Astrocyte of the hippocampus (primary cell): ENCODE measurements at regions not wholly inside any gene's neighbourhood (a gene's known extent, or its start where the extent isn't known, plus 50 kb on each side); places are given as distances from the start of the nearest gene placed in this dataset.

ENCODE experiments used
- DNase-seq: peaks from one replicate; pipeline ENCODE4 v3.0.0; 2011; ENCODE audit warnings: low read depth, low spot score

DNA sequence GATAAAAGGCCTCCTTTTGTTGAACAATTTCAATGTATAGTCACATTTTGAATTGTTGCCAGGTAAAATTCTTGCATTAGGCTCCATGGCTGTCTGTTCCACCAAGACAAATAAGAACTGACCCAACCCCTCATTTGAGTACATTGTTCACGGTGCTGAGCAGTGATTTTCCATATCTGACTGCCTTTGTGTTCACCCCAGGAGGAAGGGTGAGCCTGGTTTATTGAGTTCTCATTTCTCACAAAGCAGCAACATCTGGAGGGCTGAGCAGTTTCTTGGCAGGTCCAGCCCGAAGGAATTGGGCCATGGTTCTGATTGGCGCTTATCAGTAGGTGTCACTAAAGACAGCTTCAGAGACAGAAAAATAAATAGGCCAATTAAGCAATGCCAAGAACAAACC is 149.1 kb downstream of the BMP4 start:
- no peak for DNase-seq

DNA sequence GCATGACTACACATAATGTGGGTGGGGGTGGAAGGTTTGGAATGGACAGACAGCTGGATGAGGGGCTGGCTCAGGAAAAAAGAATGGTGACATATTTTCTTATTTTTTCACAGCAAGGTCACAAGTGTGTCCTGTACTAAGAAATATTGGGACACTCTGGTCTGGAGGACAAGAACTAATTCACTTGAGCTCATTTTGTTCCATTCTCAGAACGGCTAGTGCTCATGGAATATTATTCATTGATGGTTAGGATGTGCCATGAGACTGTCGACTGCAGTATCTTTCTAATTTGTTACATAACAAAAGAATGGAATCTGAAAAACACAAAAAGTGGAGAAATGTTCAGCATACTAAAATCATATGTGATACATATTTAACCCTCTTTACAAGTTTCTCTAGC is 149.5 kb downstream of the BMP4 start:
- DNase-seq: no peak

DNA sequence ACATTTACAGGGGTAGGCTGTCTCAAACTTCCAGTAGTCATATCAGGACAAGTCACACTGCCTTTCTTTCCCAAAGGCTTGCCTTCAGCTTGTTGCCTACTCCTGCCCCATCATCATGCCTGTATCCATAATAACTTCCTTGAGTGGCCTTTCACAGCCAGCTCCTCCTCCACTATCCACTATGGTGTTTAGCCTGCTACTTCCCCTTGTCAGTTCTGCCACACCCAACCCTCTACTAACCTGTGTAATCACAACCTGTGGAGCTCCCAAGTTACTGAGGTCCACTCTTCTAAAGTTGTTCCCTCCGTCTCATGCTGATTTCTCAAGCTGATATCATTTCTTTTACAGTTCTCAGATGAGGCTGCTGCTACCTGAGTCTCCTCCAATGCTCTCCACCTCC is 159.9 kb downstream of the BMP4 start:
- no peak for DNase-seq

DNA sequence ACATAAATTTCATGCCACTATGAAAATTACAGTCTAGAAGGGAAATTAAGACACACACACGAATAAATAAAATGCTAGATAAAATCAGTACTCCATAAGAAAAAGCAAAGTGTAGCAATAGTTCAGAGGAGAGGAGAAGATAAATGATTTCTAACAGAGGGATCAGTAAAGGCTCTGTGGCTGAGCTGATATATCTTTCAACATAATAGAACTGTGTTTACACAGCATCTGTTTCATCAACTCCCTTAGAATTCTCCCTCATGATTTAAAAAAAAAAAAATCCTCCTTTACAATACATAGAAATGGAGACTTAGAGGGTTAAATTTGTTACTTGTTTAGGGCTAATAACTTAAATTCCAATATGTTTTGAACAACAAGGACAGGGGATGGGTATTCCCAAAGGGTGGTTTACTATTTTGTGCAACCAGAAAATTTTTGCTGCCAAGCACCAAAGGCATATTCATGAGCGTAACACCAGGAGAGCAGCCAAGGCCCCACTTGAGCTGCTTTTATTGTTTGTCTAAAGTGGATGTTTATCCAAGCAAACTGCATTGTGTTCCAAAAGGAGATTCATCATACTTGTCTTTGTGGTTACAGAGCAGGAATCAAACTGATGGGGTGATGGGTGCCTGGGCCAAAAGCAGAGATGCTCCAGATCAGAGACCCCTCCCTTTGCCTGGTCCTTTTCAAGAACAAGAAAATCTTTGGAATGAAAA is 162.7 kb downstream of the BMP4 start:
- peak; percentile 72 for DNase-seq

DNA sequence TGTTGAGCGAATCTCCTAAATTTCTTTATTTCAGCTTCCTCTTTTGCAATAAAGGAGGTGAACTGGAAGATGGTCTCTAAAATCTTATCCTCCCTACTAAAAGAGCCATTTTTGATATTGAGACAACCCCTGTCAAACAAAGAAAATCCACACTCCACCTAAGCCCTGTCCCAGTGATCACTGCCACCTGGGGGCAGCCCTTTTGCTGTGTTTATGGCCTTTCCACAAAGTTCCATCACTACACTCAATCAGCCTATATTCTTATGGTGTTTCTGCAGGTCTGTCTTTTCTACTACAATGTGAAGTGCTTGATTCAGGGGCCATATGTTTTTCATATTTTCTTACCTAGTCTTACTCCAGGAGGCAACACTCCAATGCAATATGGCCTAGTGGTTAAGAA is 163.7 kb downstream of the BMP4 start:
- no peak for DNase-seq

DNA sequence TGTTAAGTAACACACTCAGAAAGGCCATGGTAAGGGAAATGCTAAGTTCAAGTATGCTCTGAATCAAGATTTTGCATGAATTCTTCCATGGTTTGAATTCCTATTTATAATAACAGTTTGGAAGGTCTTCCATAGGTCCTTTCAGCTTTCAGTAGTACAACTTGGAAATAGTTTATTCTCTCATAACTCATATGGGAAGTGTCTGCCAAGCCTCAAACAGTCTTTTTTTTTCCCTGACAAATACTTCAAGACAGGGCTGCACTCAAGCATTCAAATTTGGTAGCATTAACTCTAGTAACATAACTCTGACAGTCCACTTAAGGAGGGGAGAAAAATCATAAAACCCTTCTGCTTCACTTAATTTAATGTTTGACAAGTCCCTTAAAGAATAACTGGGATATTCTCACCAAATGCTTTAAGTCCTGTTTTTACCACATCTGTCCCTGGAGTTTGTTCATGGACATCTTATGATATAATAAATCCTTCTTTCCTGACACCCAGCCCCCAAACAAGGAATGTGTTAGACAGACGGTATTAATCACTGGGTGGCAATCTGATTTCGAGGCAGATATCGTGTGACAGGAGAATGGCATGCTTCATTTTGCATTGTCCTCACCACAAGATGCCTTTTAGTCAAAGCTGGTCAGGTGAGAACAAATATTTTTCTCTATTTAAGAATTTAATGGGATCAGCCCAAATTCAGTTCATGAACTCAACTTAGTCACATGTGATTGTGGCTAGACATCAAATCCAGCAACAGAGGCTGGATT is 165.7 kb downstream of the BMP4 start:
- peak; percentile 11 for DNase-seq

DNA sequence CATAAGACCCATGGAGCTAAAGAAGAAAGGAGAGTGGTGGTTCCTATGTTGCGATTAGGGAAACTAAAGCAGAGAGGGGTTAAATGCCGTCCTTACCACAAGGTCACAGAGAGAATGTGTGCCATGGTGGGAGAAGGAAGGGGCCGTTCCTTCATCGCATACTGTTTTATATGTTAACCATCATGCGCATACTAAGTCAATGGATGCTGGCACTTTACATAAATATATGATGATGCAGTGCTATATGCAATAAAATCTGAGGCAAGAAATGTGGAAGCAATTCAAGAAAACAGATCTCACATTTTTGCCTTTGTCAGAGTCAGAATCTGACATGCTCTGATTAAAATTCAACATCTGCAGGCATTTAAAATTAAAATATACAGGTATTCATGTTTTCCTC is 168.1 kb downstream of the BMP4 start:
- no peak for DNase-seq

DNA sequence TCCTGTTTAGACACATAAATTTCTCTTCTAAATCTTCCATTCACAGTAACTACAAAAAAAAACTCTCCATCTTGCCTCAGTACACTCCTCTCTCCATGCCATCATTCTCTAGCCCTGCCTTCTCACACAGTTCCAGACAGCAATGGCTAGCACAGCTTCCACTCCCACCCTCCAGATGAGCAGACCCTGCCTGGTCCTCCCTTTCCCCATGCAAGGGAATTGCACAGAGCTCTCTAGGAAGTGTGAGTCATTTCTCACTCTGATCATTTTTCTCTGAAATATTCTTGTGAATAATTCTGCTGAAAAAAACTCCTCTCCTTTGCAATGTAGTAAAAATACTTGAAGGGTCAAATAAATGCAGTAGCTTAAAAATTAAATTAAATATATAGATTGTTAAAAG is 170.6 kb downstream of the BMP4 start:
- no peak for DNase-seq

DNA sequence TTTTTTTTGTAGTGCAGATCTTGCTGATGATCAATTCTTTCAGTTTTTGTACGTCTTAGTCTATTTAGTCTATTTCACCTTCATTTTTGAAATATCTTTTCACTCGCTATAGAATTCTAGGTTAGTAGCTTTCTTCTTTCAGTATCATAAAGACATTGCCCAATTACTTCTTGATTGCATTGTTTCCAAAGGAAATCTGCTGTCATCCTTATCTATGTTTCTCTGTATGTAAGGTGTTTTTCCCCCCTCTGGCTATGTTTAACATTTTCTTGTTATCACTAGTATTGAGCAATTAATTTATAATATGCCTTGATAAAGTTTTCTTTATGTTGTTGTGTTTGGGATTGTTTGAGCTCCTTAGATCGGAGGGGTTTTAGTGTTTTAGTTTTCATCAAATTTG is 171.9 kb downstream of the BMP4 start:
- no peak for DNase-seq

DNA sequence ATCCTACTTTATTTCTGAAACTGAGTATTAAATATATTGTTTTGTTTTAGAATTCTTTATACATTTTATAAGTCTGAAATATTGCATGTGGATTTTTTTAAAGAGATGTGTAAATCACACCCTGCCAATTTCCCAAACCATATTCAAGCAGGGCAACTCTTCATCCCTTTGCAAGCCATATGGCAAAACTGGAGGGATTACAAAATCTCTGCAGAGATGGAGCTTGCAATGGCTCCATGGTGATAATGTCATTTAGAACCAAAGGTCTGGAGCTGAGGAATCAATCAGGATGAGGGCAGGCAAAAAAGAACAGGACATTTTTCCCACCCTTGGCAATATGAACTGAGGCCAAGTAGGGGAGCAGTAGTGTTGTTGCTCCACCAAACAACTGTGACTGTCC is 173.4 kb downstream of the BMP4 start:
- no peak for DNase-seq

DNA sequence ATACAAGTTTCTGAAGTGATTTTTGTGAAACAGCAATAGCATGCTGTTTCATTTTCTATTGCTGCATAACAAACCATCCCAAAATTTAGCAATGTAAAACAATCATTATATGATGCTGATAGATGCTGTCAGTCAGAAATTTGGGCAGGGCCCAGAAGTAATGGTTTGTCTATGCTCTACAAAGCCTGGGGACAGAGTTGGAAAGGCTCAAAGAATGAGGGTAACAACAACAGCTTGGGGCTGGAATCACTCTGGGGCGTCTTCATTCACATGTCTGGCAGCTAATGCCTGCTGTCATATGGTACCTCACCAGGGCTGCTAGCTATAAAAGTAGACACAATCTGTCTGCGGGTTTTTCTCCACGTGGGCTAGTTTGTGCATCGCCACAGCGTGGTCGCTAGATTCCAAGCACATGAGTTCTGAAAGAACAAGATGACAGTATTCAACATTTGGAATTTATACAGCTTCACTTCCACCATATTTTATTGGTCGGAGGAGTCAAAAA is 176.5 kb downstream of the BMP4 start:
- no peak for DNase-seq

DNA sequence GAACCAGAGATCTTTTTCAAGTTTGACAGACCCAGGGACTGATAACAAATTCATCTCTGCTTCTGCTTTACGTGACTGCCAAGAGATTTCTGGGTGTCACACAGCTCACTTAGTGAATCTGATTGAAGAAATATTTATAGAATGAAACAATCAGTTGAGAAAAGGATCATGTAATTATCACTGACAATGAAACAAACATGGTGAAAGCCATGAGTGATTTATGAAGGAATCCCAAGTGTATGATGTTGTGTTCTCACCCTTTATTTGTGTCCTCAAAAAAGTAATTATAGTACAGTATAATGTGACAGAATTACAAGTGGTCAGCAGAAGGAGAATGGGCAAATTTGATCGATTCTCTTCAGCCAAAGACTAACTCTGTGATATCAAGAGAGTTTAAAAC is 177.3 kb downstream of the BMP4 start:
- DNase-seq: no peak

DNA sequence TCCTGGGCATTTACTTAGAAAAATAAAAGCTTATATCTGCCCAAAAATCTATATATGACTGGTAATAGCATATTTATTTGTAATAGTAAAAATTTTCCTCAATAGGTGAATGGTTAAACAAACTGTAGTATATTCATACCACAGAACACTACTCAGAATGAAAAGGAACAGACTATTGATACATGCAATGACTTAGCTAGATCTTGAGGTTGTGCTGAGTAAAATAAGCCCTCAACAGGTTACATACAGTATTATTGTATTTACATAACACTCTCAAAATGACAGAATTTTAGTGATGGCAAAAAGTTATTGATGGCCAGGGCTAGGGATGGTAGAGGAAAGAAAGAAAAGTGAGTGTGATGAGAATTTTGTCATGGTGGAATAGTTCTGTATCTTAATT is 178.4 kb downstream of the BMP4 start:
- no peak for DNase-seq

DNA sequence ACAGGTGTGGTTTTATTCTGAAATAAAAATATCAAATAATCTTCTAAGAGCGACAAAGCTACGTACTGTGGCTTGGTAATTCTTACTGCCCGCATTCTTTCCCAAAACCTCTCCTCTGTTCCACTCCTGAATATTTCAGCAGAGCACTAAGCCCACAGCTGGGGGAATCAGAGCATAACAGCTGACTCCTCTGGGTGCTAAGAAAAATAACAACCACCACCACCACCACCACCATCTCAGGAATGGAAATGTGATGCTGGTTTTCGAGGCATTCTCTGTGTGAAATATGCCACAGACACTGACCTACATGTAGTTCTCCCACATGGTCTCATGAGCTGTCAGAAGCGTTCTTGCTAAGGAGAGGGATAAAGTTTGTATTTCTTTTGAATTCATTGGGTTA is 183.7 kb downstream of the BMP4 start:
- no peak for DNase-seq

DNA sequence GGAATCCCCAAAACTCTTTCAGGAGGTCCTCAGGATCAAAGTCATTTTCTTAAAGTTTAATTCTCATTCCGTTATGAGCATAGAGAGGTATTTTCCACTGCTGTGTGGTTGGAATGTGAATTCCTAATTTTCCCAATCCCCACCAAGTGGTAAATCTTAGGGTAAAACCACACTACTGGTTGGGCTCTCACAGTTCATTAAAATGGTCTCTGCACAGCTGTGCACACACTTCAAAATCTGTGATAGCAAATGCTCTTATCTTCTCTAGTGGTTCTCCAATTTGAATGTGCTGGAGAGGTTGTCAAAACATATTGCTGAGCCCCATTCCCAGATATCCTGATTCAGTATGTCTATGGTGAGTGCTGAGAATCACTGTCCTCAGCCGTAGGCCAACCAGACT is 189.1 kb downstream of the BMP4 start:
- peak; percentile 39 for DNase-seq

DNA sequence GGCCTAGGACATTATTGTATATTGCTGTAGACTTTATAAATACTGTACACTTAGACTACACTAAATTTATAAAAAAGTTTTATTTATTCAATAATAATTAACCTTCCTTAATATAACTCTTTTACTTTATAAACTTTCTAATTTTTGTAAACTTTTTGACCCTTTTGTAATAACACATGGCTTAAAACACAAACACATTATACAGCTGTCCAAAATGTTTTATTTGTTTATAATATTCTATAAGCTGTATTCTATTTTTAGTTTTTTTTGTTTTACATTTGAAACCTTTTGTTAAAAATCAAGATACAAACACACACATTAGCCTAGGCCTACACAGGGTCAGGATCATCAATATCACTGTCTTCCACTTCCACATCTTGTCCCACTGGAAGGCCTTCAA is 190.0 kb downstream of the BMP4 start:
- DNase-seq: no peak

DNA sequence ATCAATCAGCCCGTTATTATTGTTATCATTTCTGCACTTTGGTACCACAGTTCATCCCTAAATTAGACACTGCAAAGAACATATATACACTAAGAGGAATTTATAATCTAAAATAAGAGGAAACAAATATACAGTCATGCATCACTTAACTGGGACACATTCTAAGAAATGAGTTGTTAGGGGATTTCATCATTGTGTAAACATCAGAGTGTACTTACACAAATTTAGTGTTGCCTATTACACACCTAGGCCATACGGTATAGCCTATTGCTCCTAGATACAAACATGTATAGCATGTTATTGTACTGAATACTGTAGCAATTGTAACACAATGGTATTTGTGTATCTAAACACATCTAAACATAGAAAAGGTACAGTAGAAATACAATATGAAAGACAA is 190.5 kb downstream of the BMP4 start:
- DNase-seq: no peak

DNA sequence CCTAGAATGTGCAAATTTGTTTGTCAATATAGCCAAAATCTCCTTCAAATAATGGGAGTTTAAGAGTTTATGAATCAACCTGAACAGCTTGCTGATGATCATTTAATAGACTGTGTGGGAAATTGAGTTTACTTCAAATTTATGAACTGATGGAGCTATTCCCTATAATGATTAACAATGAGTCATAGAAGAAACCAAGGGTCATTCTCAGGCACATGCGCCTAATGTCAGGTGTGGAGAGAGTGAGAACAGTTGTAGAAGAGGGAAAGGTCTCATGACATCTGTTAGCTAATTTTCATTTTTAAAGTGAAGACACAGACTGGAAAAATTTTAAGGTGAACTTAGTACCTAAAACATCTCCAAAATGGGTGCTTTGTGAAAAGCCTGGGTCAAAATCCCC is 191.8 kb downstream of the BMP4 start:
- DNase-seq: no peak

DNA sequence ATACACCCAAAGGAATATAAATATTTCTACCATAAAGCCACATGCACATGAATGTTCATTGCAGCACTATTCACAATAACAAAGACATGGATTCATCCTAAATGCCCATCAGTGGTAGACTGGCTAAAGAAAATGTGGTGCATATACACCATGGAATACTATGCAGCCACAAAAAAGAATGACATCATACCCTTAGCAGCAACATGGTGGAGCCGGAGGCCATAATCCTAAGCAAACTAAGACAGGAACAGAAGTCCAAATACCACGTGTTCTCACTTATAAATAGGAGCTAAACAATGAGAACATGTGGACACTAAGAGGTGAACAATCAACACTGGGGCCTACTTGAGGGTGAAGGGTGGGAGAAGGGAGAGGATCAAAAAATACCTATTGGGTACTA is 198.5 kb downstream of the BMP4 start:
- no peak for DNase-seq

DNA sequence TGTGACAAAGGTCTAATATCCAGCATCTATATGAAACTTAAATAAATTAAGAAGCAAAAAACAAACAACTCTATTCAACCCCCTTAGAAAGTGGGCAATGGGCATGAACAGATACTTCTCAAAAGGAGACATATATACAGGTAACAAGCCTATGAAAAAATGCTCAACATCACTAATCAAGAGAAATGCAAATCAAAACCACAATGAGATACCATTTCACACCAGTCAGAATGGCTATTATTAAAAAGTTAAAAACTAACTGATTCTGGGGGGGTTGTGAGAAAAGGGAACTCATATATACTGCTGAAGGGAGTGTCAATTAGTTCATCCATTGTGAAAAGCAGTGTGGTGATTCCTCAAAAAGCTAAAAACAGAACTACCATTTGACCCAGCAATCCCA is 198.9 kb downstream of the BMP4 start:
- no peak for DNase-seq

DNA sequence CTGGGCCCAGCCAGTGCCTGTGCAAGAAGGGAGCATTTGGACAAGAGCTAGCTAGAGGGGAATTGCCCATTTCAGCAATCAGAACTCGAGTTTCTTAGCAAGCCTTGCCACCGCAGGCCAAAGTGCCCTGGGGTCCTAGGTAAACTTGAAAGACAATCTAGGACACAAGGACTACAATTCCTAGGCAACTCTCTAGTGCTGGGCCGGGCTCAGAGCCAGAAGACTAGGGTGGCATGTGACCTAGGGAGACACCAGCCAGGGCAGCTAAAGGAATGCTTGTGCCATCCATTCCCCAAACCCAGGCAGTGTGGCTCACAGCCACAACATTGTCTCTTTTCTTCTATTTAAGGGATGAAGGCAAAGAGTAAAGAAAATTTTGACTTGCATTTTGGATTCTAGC is 205.0 kb downstream of the BMP4 start:
- no peak for DNase-seq

DNA sequence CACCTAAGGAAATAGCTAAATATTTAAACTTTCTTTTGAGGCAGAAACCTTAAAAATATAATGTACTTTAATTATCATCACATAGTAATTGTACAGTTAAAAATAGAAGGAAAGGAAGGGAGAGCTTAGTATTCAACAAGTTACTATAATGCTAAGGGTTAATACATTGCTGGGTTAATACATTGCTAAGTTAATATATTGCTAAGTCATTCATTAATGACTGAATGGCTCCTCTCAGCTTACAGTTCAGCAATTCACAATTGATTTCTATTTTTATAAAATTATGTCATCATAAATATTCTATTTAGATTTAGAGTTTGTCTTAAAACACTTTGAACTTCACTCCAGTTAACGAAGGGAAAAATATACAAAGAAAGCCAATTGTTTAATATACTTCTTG is 207.9 kb downstream of the BMP4 start:
- DNase-seq: no peak

DNA sequence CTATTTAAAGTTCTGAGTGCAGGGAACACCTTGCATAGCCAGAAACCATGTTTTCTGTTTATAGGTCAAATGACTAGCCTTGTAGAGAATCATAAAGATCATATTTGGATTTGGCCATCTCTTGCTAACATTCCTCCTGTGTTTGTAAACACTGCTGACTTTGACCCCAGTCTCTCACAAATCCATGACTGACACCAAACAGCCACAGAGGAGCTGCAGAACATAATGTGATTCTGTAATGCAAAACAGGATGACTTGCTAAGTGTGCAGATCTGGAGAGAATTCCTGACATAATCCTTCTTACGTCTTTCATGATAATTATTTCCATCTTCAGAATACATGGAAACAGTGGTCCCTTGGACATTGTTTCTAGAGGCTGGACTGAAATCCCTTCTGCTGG is 211.8 kb downstream of the BMP4 start:
- no peak for DNase-seq
